ENCODE measurements at regions not wholly inside any gene's neighbourhood (a gene's known extent, or its start where the extent isn't known, plus 50 kb on each side); places are given as distances from the start of the nearest gene placed in this dataset.

GRCh38 chr5:96043446-96043845, 81.8 kb upstream of the ELL2 start:
- TF ChIP-seq SUZ12 (IDR thresholded peaks at IDR 0.05; ENCODE audit: extremely low read depth, insufficient read depth, insufficient read length) (no peak), YY1 (IDR thresholded peaks at IDR 0.05; ENCODE audit: insufficient read depth, insufficient read length) (no peak), ZNF274 (IDR thresholded peaks at IDR 0.05; ENCODE audit: low read depth, low read length) (no peak)
